Uterus (tissue), 3 donors: ENCODE measurements at regions not wholly inside any gene's neighbourhood (a gene's known extent, or its start where the extent isn't known, plus 50 kb on each side); places are given as distances from the start of the nearest gene placed in this dataset.
"Not testable (repeated sequence)": the region's sequence is repeated elsewhere in the genome, so short reads cannot be mapped to it uniquely, and the experiment has no call there.

Experiments
- DNase-seq, 2 donors: peaks; one replicate each; pipeline ENCODE4 v3.0.0-alpha.2; 2019 to 2020
- H3K27ac ChIP-seq, 2 donors: fragments of 200-600 bp; sonication (generic); 1 replicate in 1 of 2; 2 replicates in 1 of 2; pipeline ENCODE4 v1.5.1; 2016 to 2018
- H3K27me3 ChIP-seq, 2 donors: fragments of 200-600 bp; sonication (generic); one replicate each; pipeline ENCODE4 v1.5.1; 2018 to 2019; ENCODE audit warnings: control low read depth in 1 of 2
- H3K36me3 ChIP-seq, 2 donors: fragments of 200-600 bp; sonication (generic); one replicate each; pipeline ENCODE4 v1.5.1; 2019; ENCODE audit warnings: control low read depth in 1 of 2
- H3K4me1 ChIP-seq, 2 donors: fragments of 200-600 bp; sonication (generic); one replicate each; pipeline ENCODE4 v1.5.1; 2018 to 2019; ENCODE audit warnings: control low read depth in 1 of 2
- H3K4me3 ChIP-seq, 2 donors: fragments of 200-600 bp; sonication (generic); 1 replicate in 1 of 2; 2 replicates in 1 of 2; pipeline ENCODE4 v1.5.1; 2018 to 2019; ENCODE audit warnings: mild to moderate bottlenecking in 1 of 2
- H3K9me3 ChIP-seq, 2 donors: fragments of 200-600 bp; sonication (generic); one replicate each; pipeline ENCODE4 v1.5.1; 2019; ENCODE audit warnings: control low read depth in 1 of 2
- CTCF ChIP-seq, 4 experiments: fragments of 200-600 bp in 2 of 4; fragments of 450-650 bp in 2 of 4; sonication (generic) in 2 of 4; IDR thresholded peaks; one replicate each; pipeline ENCODE4 v1.5.1; 2016 to 2019; ENCODE audit warnings: antibody characterized with exemption in 4 of 4, mild to moderate bottlenecking in 2 of 4, moderate library complexity in 1 of 4
- POLR2A ChIP-seq, 2 donors: fragments of 450-650 bp; IDR thresholded peaks; one replicate each; pipeline ENCODE4 v1.6.1; 2016; ENCODE audit warnings: antibody characterized with exemption in 2 of 2, mild to moderate bottlenecking in 1 of 2, moderate library complexity in 1 of 2
- intact Hi-C: fragments of 100-400 bp; cut with DNase I; formaldehyde crosslinking; loops from one replicate; pipeline ENCODE4 v1.15.1; 2023; ENCODE audit warnings: low total_unique reads
- donor health status: DM: yes; HTN: yes; CAD: no.

GRCh38 chr6:90677440-90677839, 90.6 kb upstream of the MAP3K7 start:
- TF ChIP-seq CTCF (IDR thresholded peaks at IDR 0.05) (no peak), POLR2A (IDR thresholded peaks at IDR 0.05) (no peak)

GRCh38 chr6:90676516-90677300, 89.8 kb upstream of the MAP3K7 start:
- no peaks in the 10 kb centered on the region for H3K4me1 ChIP-seq
- no peaks in the 10 kb centered on the region for H3K9me3 ChIP-seq
- no peak for DNase-seq
- no peaks in the 10 kb centered on the region for H3K36me3 ChIP-seq
- no peaks in the 10 kb centered on the region for H3K27me3 ChIP-seq
- TF ChIP-seq CTCF (IDR thresholded peaks at IDR 0.05) (no peak), POLR2A (IDR thresholded peaks at IDR 0.05) (no peak)
- H3K27ac ChIP-seq: no peak overlapping the region
- intact Hi-C loops: no loop called here
- H3K4me3 ChIP-seq: no peak overlapping the region

More at GRCh38 chr6:90677440-90677839, 90.6 kb upstream of the MAP3K7 start:
- Histone ChIP-seq H3K4me3 (no peak overlapping the region), H3K27ac (no peak overlapping the region), H3K9me3 (no peaks in the 10 kb centered on the region), H3K4me1 (no peaks in the 10 kb centered on the region), H3K36me3 (no peaks in the 10 kb centered on the region), H3K27me3 (no peaks in the 10 kb centered on the region)
- DNase-seq: no peak
- intact Hi-C loops: no loop called here

- H3K27me3 ChIP-seq, H3K4me1 ChIP-seq, H3K4me3 ChIP-seq, DNase-seq, intact Hi-C loops, H3K9me3 ChIP-seq, H3K36me3 ChIP-seq, H3K27ac ChIP-seq: not testable (repeated sequence)
Measured at GRCh38 chr6:90675107-90675506, 88.2 kb upstream of the MAP3K7 start.

- DNase-seq, H3K27ac ChIP-seq, H3K4me1 ChIP-seq, H3K27me3 ChIP-seq, intact Hi-C loops, H3K9me3 ChIP-seq, H3K36me3 ChIP-seq, H3K4me3 ChIP-seq: not testable (repeated sequence)
Measured at GRCh38 chr6:90674077-90674476, 87.2 kb upstream of the MAP3K7 start.

GRCh38 chr6:90669846-90670245, 83.0 kb upstream of the MAP3K7 start:
- no peaks in the 10 kb centered on the region for H3K9me3 ChIP-seq
- no peaks in the 10 kb centered on the region for H3K27me3 ChIP-seq
- no peak for TF ChIP-seq POLR2A (IDR thresholded peaks at IDR 0.05)
- TF ChIP-seq CTCF (IDR thresholded peaks at IDR 0.05): no peak
- intact Hi-C loops: no loop called here
- H3K36me3 ChIP-seq: no peaks in the 10 kb centered on the region
- DNase-seq: no peak
- no peak overlapping the region for H3K4me3 ChIP-seq
- no peak overlapping the region for H3K27ac ChIP-seq
- no peaks in the 10 kb centered on the region for H3K4me1 ChIP-seq

- TF ChIP-seq POLR2A (IDR thresholded peaks at IDR 0.05): no peak
- no peak for TF ChIP-seq CTCF (IDR thresholded peaks at IDR 0.05)
- no peak overlapping the region for H3K4me3 ChIP-seq
- intact Hi-C loops: no loop called here
Measured at GRCh38 chr6:90669420-90669819, 82.5 kb upstream of the MAP3K7 start.

More at GRCh38 chr6:90669420-90669819, 82.5 kb upstream of the MAP3K7 start:
- Histone ChIP-seq H3K27me3 (no peaks in the 10 kb centered on the region), H3K27ac (no peak overlapping the region), H3K36me3 (no peaks in the 10 kb centered on the region), H3K4me1 (no peaks in the 10 kb centered on the region), H3K9me3 (no peaks in the 10 kb centered on the region)
- no peak for DNase-seq
